ENCODE measurements at regions not wholly inside any gene's neighbourhood (a gene's known extent, or its start where the extent isn't known, plus 50 kb on each side); places are given as distances from the start of the nearest gene placed in this dataset.

- TF ChIP-seq POLR2A (IDR thresholded peaks at IDR 0.05; ENCODE audit: low read depth) = no peak
- 83% methylated on average over 5 of the region's 5 CpGs for whole genome bisulfite sequencing
- intact Hi-C loops (cut with DNase I) = no loop called here
- H3K36me3 ChIP-seq = no peaks in the 10 kb centered on the region
- H3K4me3 ChIP-seq = no peak overlapping the region
- DNase-seq (ENCODE audit: extremely low spot score) = no peak
- no peak overlapping the region for H3K27ac ChIP-seq (replicated peaks in 1 of 4)
- H3K4me1 ChIP-seq = no peaks in the 10 kb centered on the region
- no peaks in the 10 kb centered on the region for H3K27me3 ChIP-seq
- H3K9me3 ChIP-seq = no peaks in the 10 kb centered on the region
Measured at GRCh38 chr16:72722552-72722951, 325.4 kb downstream of the ZFHX3 start.

GRCh38 chr16:72721981-72722380 is 325.9 kb downstream of the ZFHX3 start:
- TF ChIP-seq POLR2A (IDR thresholded peaks at IDR 0.05; ENCODE audit: low read depth) = no peak
- no peak for TF ChIP-seq CTCF (IDR thresholded peaks at IDR 0.05)
- no peak for TF ChIP-seq POLR2AphosphoS5 (IDR thresholded peaks at IDR 0.05)
- no peak for TF ChIP-seq EP300 (IDR thresholded peaks at IDR 0.05)
- Histone ChIP-seq H3K4me1 (no peaks in the 10 kb centered on the region), H3K9me3 (no peaks in the 10 kb centered on the region), H3K27me3 (no peaks in the 10 kb centered on the region), H3K36me3 (no peaks in the 10 kb centered on the region), H3K4me3 (no peak overlapping the region), H3K27ac (replicated peaks in 1 of 4) (no peak overlapping the region)
- WGBS = 68% methylated on average over 4 of the region's 4 CpGs
- no peak for DNase-seq (ENCODE audit: extremely low spot score)
- intact Hi-C loops (cut with DNase I) = no loop called here

- TF ChIP-seq POLR2A (IDR thresholded peaks at IDR 0.05; ENCODE audit: low read depth) (no peak), EP300 (IDR thresholded peaks at IDR 0.05) (no peak), CTCF (IDR thresholded peaks at IDR 0.05) (no peak), POLR2AphosphoS5 (IDR thresholded peaks at IDR 0.05) (no peak)
- intact Hi-C loops (cut with DNase I) = no loop called here
- Histone ChIP-seq H3K27me3 (no peaks in the 10 kb centered on the region), H3K9me3 (peaks cover 0 to 19% (median 12%) of the 10 kb centered on the region in 4 donors), H3K36me3 (no peaks in the 10 kb centered on the region), H3K27ac (replicated peaks in 1 of 4) (no peak overlapping the region), H3K4me3 (no peak overlapping the region), H3K4me1 (no peaks in the 10 kb centered on the region)
- WGBS = 97% methylated on average over 1 of the region's 1 CpG
- DNase-seq (ENCODE audit: extremely low spot score) = no peak
Measured at GRCh38 chr16:72715267-72715666, 332.7 kb downstream of the ZFHX3 start.

- 100% methylated on average over 1 of the region's 1 CpG for WGBS
- TF ChIP-seq EP300 (IDR thresholded peaks at IDR 0.05) (no peak), POLR2AphosphoS5 (IDR thresholded peaks at IDR 0.05) (no peak), POLR2A (IDR thresholded peaks at IDR 0.05; ENCODE audit: low read depth) (no peak), CTCF (IDR thresholded peaks at IDR 0.05) (no peak)
- intact Hi-C loops (cut with DNase I) = no loop called here
- Histone ChIP-seq H3K4me1 (no peaks in the 10 kb centered on the region), H3K36me3 (no peaks in the 10 kb centered on the region), H3K27ac (replicated peaks in 1 of 4) (no peak overlapping the region), H3K4me3 (no peak overlapping the region), H3K9me3 (peaks cover 0 to 26% (median 15%) of the 10 kb centered on the region in 4 donors), H3K27me3 (no peaks in the 10 kb centered on the region)
- DNase-seq (ENCODE audit: extremely low spot score) = no peak
Measured at GRCh38 chr16:72711823-72712222, 336.1 kb downstream of the ZFHX3 start.

- 72% methylated on average over 5 of the region's 5 CpGs for whole genome bisulfite sequencing
- Histone ChIP-seq H3K4me1 (no peaks in the 10 kb centered on the region), H3K36me3 (no peaks in the 10 kb centered on the region), H3K27me3 (no peaks in the 10 kb centered on the region), H3K27ac (replicated peaks in 1 of 4) (no peak overlapping the region), H3K4me3 (no peak overlapping the region), H3K9me3 (peaks cover 0 to 17% (median 3%) of the 10 kb centered on the region in 4 donors)
- intact Hi-C loops (cut with DNase I) = no loop called here
- no peak for DNase-seq (ENCODE audit: extremely low spot score)
- TF ChIP-seq CTCF (IDR thresholded peaks at IDR 0.05) = no peak
- no peak for TF ChIP-seq POLR2AphosphoS5 (IDR thresholded peaks at IDR 0.05)
- TF ChIP-seq POLR2A (IDR thresholded peaks at IDR 0.05; ENCODE audit: low read depth) = no peak
- no peak for TF ChIP-seq EP300 (IDR thresholded peaks at IDR 0.05)
Measured at GRCh38 chr16:72705801-72706200, 342.1 kb downstream of the ZFHX3 start.

Measured in esophagus muscularis mucosa (tissue), 4 donors.